Endometrium (tissue), 2 donors: ENCODE measurements at regions not wholly inside any gene's neighbourhood (a gene's known extent, or its start where the extent isn't known, plus 50 kb on each side); places are given as distances from the start of the nearest gene placed in this dataset.

Experiments used
- FAIRE-seq: peaks from 2 replicates; lab custom pipeline; 2012; peaks lifted over from hg19 to GRCh38; lab: Jason Lieb, UNC
- donor health status: control.
- donor health status: control.

GRCh38 chr22:27419473-27419872 lies 382.1 kb downstream of the MN1 start:
- FAIRE-seq, result no peak

- FAIRE-seq, result no peak
These were observed 381.2 kb downstream of the MN1 start for GRCh38 chr22:27420195-27420816.

- FAIRE-seq, result no peak
These were observed 380.7 kb downstream of the MN1 start for GRCh38 chr22:27420817-27421361.

- FAIRE-seq, result no peak
These were observed 379.1 kb downstream of the MN1 start for GRCh38 chr22:27422442-27422841.

- no peak for FAIRE-seq
These were observed 377.2 kb downstream of the MN1 start for GRCh38 chr22:27424319-27424718.

- no peak for FAIRE-seq
These were observed 372.1 kb downstream of the MN1 start for GRCh38 chr22:27429476-27429875.

- FAIRE-seq, result no peak
These were observed 370.5 kb downstream of the MN1 start for GRCh38 chr22:27431081-27431480.

GRCh38 chr22:27431896-27432295 lies 369.7 kb downstream of the MN1 start:
- no peak for FAIRE-seq

GRCh38 chr22:27433099-27433498 lies 368.5 kb downstream of the MN1 start:
- FAIRE-seq, result no peak

GRCh38 chr22:27433585-27434190 lies 367.9 kb downstream of the MN1 start:
- FAIRE-seq, result no peak

- no peak for FAIRE-seq
These were observed 366.7 kb downstream of the MN1 start for GRCh38 chr22:27434898-27435297.

- FAIRE-seq, result no peak
These were observed 365.5 kb downstream of the MN1 start for GRCh38 chr22:27435844-27436576.

GRCh38 chr22:27436591-27436990 lies 365.0 kb downstream of the MN1 start:
- no peak for FAIRE-seq

GRCh38 chr22:27437570-27437969 lies 364.0 kb downstream of the MN1 start:
- FAIRE-seq, result no peak

- FAIRE-seq, result no peak
These were observed 363.1 kb downstream of the MN1 start for GRCh38 chr22:27438271-27438980.

GRCh38 chr22:27439131-27439530 lies 362.4 kb downstream of the MN1 start:
- FAIRE-seq, result no peak

- no peak for FAIRE-seq
These were observed 361.2 kb downstream of the MN1 start for GRCh38 chr22:27440304-27440865.

- no peak for FAIRE-seq
These were observed 359.7 kb downstream of the MN1 start for GRCh38 chr22:27441706-27442475.

- no peak for FAIRE-seq
These were observed 358.2 kb downstream of the MN1 start for GRCh38 chr22:27443306-27443705.

- no peak for FAIRE-seq
These were observed 355.7 kb downstream of the MN1 start for GRCh38 chr22:27445881-27446280.

GRCh38 chr22:27447289-27447688 lies 354.3 kb downstream of the MN1 start:
- FAIRE-seq, result no peak
